KMS-11 (cell line): ENCODE measurements at regions not wholly inside any gene's neighbourhood (a gene's known extent, or its start where the extent isn't known, plus 50 kb on each side); places are given as distances from the start of the nearest gene placed in this dataset.

Experiments used
- H2AFZ ChIP-seq: fragments of 200-600 bp; sonication (generic); 2 replicates; pipeline ENCODE4 v1.6.1; 2016; ENCODE audit warnings: antibody characterized with exemption, mixed run types, low read depth
- H3K27ac ChIP-seq: fragments of 200-600 bp; sonication (generic); 2 replicates; pipeline ENCODE4 v1.6.1; 2016; ENCODE audit warnings: mild to moderate bottlenecking, mixed run types
- H3K27me3 ChIP-seq: fragments of 200-600 bp; sonication (generic); 2 replicates; pipeline ENCODE4 v1.6.1; 2017; ENCODE audit warnings: mild to moderate bottlenecking, low read depth, mixed run types, moderate library complexity; ENCODE audit not compliant: insufficient read depth
- H3K36me3 ChIP-seq: fragments of 200-600 bp; sonication (generic); 2 replicates; pipeline ENCODE4 v1.6.1; 2017; ENCODE audit warnings: mild to moderate bottlenecking, mixed run types; ENCODE audit not compliant: insufficient read depth
- H3K4me1 ChIP-seq: fragments of 200-600 bp; sonication (generic); 2 replicates; pipeline ENCODE4 v1.6.1; 2016; ENCODE audit warnings: mild to moderate bottlenecking, low read depth, mixed run types; ENCODE audit not compliant: poor library complexity, severe bottlenecking
- H3K4me2 ChIP-seq: fragments of 200-600 bp; sonication (generic); 2 replicates; pipeline ENCODE4 v1.7.0; 2016; ENCODE audit warnings: mild to moderate bottlenecking, mixed run types
- H3K4me3 ChIP-seq: fragments of 200-600 bp; sonication (generic); IDR thresholded peaks from 2 replicates; pipeline ENCODE4 v1.6.1; 2017; ENCODE audit warnings: low read depth, low read length, mixed read lengths; ENCODE audit not compliant: insufficient read depth
- H3K79me2 ChIP-seq: fragments of 200-600 bp; sonication (generic); 2 replicates; pipeline ENCODE4 v1.6.1; 2016; ENCODE audit warnings: low read depth, mixed run types; ENCODE audit not compliant: insufficient read depth
- H3K9ac ChIP-seq: fragments of 200-600 bp; sonication (generic); 2 replicates; pipeline ENCODE4 v1.6.1; 2016; ENCODE audit warnings: mild to moderate bottlenecking, mixed run types
- H4K20me1 ChIP-seq: fragments of 200-600 bp; sonication (generic); 2 replicates; pipeline ENCODE4 v1.6.1; 2016; ENCODE audit warnings: mild to moderate bottlenecking, mixed run types; ENCODE audit not compliant: insufficient read depth
- CTCF ChIP-seq: fragments of 200-600 bp; sonication (generic); conservative IDR thresholded peaks from 2 replicates; pipeline ENCODE4 v1.6.1; 2017; ENCODE audit warnings: low read depth, mild to moderate bottlenecking, antibody characterized with exemption, low read length, moderate library complexity, mixed read lengths

- H3K4me2 ChIP-seq = no peak overlapping the region
- H2AFZ ChIP-seq = no peak overlapping the region
- H3K27me3 ChIP-seq = no peaks in the 10 kb centered on the region
- H3K4me1 ChIP-seq = no peaks in the 10 kb centered on the region
- no peaks in the 10 kb centered on the region for H3K36me3 ChIP-seq
- H3K4me3 ChIP-seq = no peak overlapping the region
- no peak for TF ChIP-seq CTCF
- no peak overlapping the region for H3K9ac ChIP-seq
- no peaks in the 10 kb centered on the region for H4K20me1 ChIP-seq
- no peaks in the 10 kb centered on the region for H3K79me2 ChIP-seq
- no peak overlapping the region for H3K27ac ChIP-seq
These were observed 111.0 kb upstream of the PTCH1 start for GRCh38 chr9:95627802-95628201.

- Histone ChIP-seq H2AFZ (no peak overlapping the region), H3K27ac (no peak overlapping the region), H3K79me2 (no peaks in the 10 kb centered on the region), H3K9ac (no peak overlapping the region), H3K27me3 (no peaks in the 10 kb centered on the region), H4K20me1 (no peaks in the 10 kb centered on the region), H3K4me2 (no peak overlapping the region), H3K36me3 (no peaks in the 10 kb centered on the region), H3K4me3 (no peak overlapping the region), H3K4me1 (no peaks in the 10 kb centered on the region)
- no peak for TF ChIP-seq CTCF
These were observed 110.3 kb upstream of the PTCH1 start for GRCh38 chr9:95626885-95627558.

GRCh38 chr9:95626341-95626740 is 109.6 kb upstream of the PTCH1 start:
- Histone ChIP-seq H3K27me3 (no peaks in the 10 kb centered on the region), H3K36me3 (no peaks in the 10 kb centered on the region), H3K9ac (no peak overlapping the region), H4K20me1 (no peaks in the 10 kb centered on the region), H3K4me1 (no peaks in the 10 kb centered on the region), H3K27ac (no peak overlapping the region), H3K79me2 (no peaks in the 10 kb centered on the region), H2AFZ (no peak overlapping the region), H3K4me3 (no peak overlapping the region), H3K4me2 (no peak overlapping the region)
- no peak for TF ChIP-seq CTCF

- H3K4me2 ChIP-seq = no peak overlapping the region
- H3K36me3 ChIP-seq = no peaks in the 10 kb centered on the region
- H3K4me1 ChIP-seq = no peaks in the 10 kb centered on the region
- no peaks in the 10 kb centered on the region for H3K79me2 ChIP-seq
- no peaks in the 10 kb centered on the region for H3K27me3 ChIP-seq
- H2AFZ ChIP-seq = no peak overlapping the region
- no peaks in the 10 kb centered on the region for H4K20me1 ChIP-seq
- H3K27ac ChIP-seq = no peak overlapping the region
- no peak overlapping the region for H3K4me3 ChIP-seq
- no peak for TF ChIP-seq CTCF
- H3K9ac ChIP-seq = no peak overlapping the region
These were observed 106.9 kb upstream of the PTCH1 start for GRCh38 chr9:95623640-95624039.
